ENCODE measurements at regions not wholly inside any gene's neighbourhood (a gene's known extent, or its start where the extent isn't known, plus 50 kb on each side); places are given as distances from the start of the nearest gene placed in this dataset.

- TF ChIP-seq CTCF (conservative IDR thresholded peaks at IDR 0.05; ENCODE audit: control insufficient read depth, insufficient read depth, low read depth, low read length), result no peak
- peak; percentile 44 for DNase-seq (ENCODE audit: low read depth)
Measured at GRCh38 chr12:77388445-77389265, 323.3 kb upstream of the E2F7 start.

GRCh38 chr12:77387671-77388070 is 322.3 kb upstream of the E2F7 start:
- TF ChIP-seq CTCF (conservative IDR thresholded peaks at IDR 0.05; ENCODE audit: control insufficient read depth, insufficient read depth, low read depth, low read length), result no peak
- no peak for DNase-seq (ENCODE audit: low read depth)
- H3K4me3 ChIP-seq (ENCODE audit: control insufficient read depth, low read depth, low read length), result no peak overlapping the region

More at GRCh38 chr12:77388445-77389265, 323.3 kb upstream of the E2F7 start:
- no peak overlapping the region for H3K4me3 ChIP-seq (ENCODE audit: control insufficient read depth, low read depth, low read length)

- no peak for TF ChIP-seq CTCF (conservative IDR thresholded peaks at IDR 0.05; ENCODE audit: control insufficient read depth, insufficient read depth, low read depth, low read length)
- no peak for DNase-seq (ENCODE audit: low read depth)
- H3K4me3 ChIP-seq (ENCODE audit: control insufficient read depth, low read depth, low read length), result no peak overlapping the region
Measured at GRCh38 chr12:77387214-77387613, 321.8 kb upstream of the E2F7 start.

GRCh38 chr12:77384941-77385340 is 319.6 kb upstream of the E2F7 start:
- no peak for TF ChIP-seq CTCF (conservative IDR thresholded peaks at IDR 0.05; ENCODE audit: control insufficient read depth, insufficient read depth, low read depth, low read length)
- peak; percentile 16 for DNase-seq (ENCODE audit: low read depth)
- H3K4me3 ChIP-seq (ENCODE audit: control insufficient read depth, low read depth, low read length), result no peak overlapping the region

- H3K4me3 ChIP-seq (ENCODE audit: control insufficient read depth, low read depth, low read length), result no peak overlapping the region
- DNase-seq (ENCODE audit: low read depth), result peak; percentile 59
- no peak for TF ChIP-seq CTCF (conservative IDR thresholded peaks at IDR 0.05; ENCODE audit: control insufficient read depth, insufficient read depth, low read depth, low read length)
Measured at GRCh38 chr12:77382096-77382742, 316.9 kb upstream of the E2F7 start.

GRCh38 chr12:77377622-77378021 is 312.3 kb upstream of the E2F7 start:
- H3K4me3 ChIP-seq (ENCODE audit: control insufficient read depth, low read depth, low read length), result no peak overlapping the region
- TF ChIP-seq CTCF (conservative IDR thresholded peaks at IDR 0.05; ENCODE audit: control insufficient read depth, insufficient read depth, low read depth, low read length), result no peak
- no peak for DNase-seq (ENCODE audit: low read depth)
